Pancreas (tissue), 10 donors: ENCODE measurements at regions not wholly inside any gene's neighbourhood (a gene's known extent, or its start where the extent isn't known, plus 50 kb on each side); places are given as distances from the start of the nearest gene placed in this dataset.

Experiments
- ATAC-seq, 4 donors: fragments of 200-7000 bp; cut with Tn5 transposase; one replicate each; pipeline versions ENCODE4 v1.8.0 to v1.9.1; 2020; ENCODE audit warnings: mild to moderate bottlenecking in 4 of 4, moderate library complexity in 4 of 4
- DNase-seq, 6 donors: peaks; one replicate each; pipeline ENCODE4 v3.0.0-alpha.2; 2020
- FAIRE-seq: peaks from 2 replicates; lab custom pipeline; 2012; peaks lifted over from hg19 to GRCh38; lab: Jason Lieb, UNC
- H3K27ac ChIP-seq, 4 donors: fragments of 200-600 bp; sonication (generic); 1 replicate in 3 of 4; 2 replicates in 1 of 4; pipeline versions ENCODE4 v1.5.0 to v1.8.0; 2020
- H3K27me3 ChIP-seq, 4 donors: fragments of 200-600 bp; one replicate each; pipeline ENCODE4 v1.8.0; 2021
- H3K36me3 ChIP-seq, 3 donors: fragments of 200-600 bp; sonication (generic) in 1 of 3; one replicate each; pipeline versions ENCODE4 v1.5.0 to v1.8.0; 2020 to 2021
- H3K4me1 ChIP-seq, 3 donors: fragments of 200-600 bp; one replicate each; pipeline ENCODE4 v1.8.0; 2021
- H3K4me3 ChIP-seq, 4 donors: fragments of 200-600 bp; sonication (generic) in 2 of 4; one replicate each; pipeline versions ENCODE4 v1.5.0 to v1.8.0; 2020 to 2021
- H3K9me3 ChIP-seq, 4 donors: fragments of 200-600 bp; one replicate each; pipeline ENCODE4 v1.8.0; 2021
- WGBS, 2 donors: extraction: QIAGEN DNeasy Blood & Tissue Kit; methylation state at CpG; one replicate each; pipeline ENCODE4 v1.1.7; 2013; 5-methylcytosine and 5-hydroxymethylcytosine counted together
- intact Hi-C, 3 donors: fragments of 100-400 bp; cut with DNase I; formaldehyde crosslinking; loops; one replicate each; pipeline versions ENCODE4 v1.11.1 to v1.14.2; 2022
- TF ChIP-seq, protein P1 (sequence below), 4 donors: fragments of 200-600 bp; sonication (generic) in 3 of 4; IDR thresholded peaks; one replicate each; pipeline versions ENCODE4 v1.5.0 to v1.8.0; 2021; ENCODE audit warnings: antibody characterized with exemption in 4 of 4
- donor health status: healthy with polysubstance abuse.
- donor health status: DM: no; HTN: no; CAD: no; lungs with moderate emphysema.
- donor health status: DM: no; HTN: no; CAD: no.
- donor health status: control.
- donor health status: control.
- donor health status: Bipolar disorder and iron deficiency.
- donor health status: DM: yes; HTN: yes; CAD: no.
- donor health status: DM: no; HTN: no; CAD: no.
- donor health status: DM: no; HTN: no; CAD: no.
- donor health status: DM: yes; HTN: yes; CAD: no.

DNA sequence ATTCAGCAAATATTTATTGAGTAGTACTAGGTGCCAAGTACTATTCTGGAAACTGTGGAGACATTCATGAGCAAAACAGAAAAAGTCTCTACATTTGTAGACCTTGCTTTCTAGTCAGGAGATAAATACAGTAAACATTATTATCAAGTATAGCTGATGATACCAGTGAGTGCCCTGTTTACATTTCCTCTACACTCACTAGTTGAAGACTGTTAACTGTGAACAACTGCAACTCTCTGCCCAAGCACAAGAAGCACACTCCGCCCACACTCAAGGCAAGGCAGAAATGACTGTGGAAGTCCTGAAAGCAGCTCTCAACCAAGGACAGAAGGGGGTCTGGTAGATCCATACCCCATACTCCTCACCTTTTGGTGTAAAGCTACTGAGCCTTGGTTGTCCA is 837.0 kb downstream of the DIAPH3 start:
- 41 to 44% methylated on average over 1 of the region's 1 CpG for WGBS, 2 donors
- peak overlapping the region in 2 of 4 donors; percentile 53 to 71 for H3K27ac ChIP-seq
- no peaks in the 10 kb centered on the region for H3K36me3 ChIP-seq
- ATAC-seq (peak; percentile 91 to 97 (median 95)), FAIRE-seq (no peak), DNase-seq (peak in 1 of 6 donors; percentile 65)
- TF ChIP-seq, protein P1, sequence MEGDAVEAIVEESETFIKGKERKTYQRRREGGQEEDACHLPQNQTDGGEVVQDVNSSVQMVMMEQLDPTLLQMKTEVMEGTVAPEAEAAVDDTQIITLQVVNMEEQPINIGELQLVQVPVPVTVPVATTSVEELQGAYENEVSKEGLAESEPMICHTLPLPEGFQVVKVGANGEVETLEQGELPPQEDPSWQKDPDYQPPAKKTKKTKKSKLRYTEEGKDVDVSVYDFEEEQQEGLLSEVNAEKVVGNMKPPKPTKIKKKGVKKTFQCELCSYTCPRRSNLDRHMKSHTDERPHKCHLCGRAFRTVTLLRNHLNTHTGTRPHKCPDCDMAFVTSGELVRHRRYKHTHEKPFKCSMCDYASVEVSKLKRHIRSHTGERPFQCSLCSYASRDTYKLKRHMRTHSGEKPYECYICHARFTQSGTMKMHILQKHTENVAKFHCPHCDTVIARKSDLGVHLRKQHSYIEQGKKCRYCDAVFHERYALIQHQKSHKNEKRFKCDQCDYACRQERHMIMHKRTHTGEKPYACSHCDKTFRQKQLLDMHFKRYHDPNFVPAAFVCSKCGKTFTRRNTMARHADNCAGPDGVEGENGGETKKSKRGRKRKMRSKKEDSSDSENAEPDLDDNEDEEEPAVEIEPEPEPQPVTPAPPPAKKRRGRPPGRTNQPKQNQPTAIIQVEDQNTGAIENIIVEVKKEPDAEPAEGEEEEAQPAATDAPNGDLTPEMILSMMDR (IDR thresholded peaks at IDR 0.05): no peak
- H3K27me3 ChIP-seq: no peaks in the 10 kb centered on the region
- no peak overlapping the region for H3K4me3 ChIP-seq
- peaks cover 6 to 9% (median 9%) of the 10 kb centered on the region in 3 donors for H3K4me1 ChIP-seq
- intact Hi-C loops: no loop called here
- no peaks in the 10 kb centered on the region for H3K9me3 ChIP-seq

DNA sequence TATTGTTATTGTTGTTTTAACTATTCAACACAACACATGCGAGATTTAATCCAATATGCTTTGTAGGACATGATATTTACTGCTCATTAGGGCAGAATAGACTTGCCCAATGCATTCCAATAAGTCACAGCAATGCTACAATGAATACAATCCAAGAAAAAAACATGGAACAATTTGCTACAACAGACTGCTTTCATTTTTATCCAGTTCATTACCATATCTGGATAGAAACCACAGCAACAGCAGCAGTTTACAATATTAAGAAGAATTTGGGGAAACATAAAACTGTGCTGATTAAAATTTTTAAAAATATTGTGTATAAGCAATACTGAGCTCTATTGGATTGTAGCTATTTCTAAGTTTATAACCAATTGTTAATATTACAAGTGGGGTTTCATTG is 833.0 kb downstream of the DIAPH3 start:
- FAIRE-seq (no peak), ATAC-seq (no peak), DNase-seq (no peak)
- TF ChIP-seq, protein P1 (IDR thresholded peaks at IDR 0.05): no peak
- Histone ChIP-seq H3K4me3 (no peak overlapping the region), H3K27me3 (no peaks in the 10 kb centered on the region), H3K36me3 (no peaks in the 10 kb centered on the region), H3K27ac (no peak overlapping the region), H3K9me3 (no peaks in the 10 kb centered on the region), H3K4me1 (peaks cover 15 to 20% (median 16%) of the 10 kb centered on the region in 3 donors)
- WGBS, 2 donors: 89 to 98% methylated on average over 1 of the region's 1 CpG
- intact Hi-C loops: no loop called here

DNA sequence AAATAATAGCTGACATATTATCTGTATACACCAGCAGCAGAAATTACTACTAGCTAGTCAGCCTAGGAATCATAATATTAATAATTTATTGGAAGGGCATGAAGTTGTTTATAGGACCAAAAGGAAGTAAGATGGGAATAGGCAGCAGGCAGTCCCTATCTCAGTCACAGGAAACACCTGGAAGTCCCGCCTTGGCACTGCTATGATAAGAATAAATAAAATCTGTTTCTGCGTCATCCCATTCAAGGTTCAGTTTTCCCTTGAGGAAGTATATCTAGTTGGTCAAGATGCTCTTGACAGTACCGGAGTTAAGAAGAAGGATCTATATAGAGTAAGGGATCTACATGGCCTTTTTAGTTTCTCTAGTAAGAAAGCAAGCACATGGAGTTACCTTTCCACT is 830.8 kb downstream of the DIAPH3 start:
- DNase-seq (no peak), ATAC-seq (peak; percentile 59 to 73 (median 66)), FAIRE-seq (no peak)
- Histone ChIP-seq H3K36me3 (no peaks in the 10 kb centered on the region), H3K9me3 (no peaks in the 10 kb centered on the region), H3K4me1 (peaks cover 7 to 20% (median 13%) of the 10 kb centered on the region in 3 donors), H3K27ac (no peak overlapping the region), H3K27me3 (no peaks in the 10 kb centered on the region), H3K4me3 (no peak overlapping the region)
- intact Hi-C loops: no loop called here
- WGBS, 2 donors: 46 to 53% methylated on average over 3 of the region's 3 CpGs
- TF ChIP-seq, protein P1 (IDR thresholded peaks at IDR 0.05): no peak

DNA sequence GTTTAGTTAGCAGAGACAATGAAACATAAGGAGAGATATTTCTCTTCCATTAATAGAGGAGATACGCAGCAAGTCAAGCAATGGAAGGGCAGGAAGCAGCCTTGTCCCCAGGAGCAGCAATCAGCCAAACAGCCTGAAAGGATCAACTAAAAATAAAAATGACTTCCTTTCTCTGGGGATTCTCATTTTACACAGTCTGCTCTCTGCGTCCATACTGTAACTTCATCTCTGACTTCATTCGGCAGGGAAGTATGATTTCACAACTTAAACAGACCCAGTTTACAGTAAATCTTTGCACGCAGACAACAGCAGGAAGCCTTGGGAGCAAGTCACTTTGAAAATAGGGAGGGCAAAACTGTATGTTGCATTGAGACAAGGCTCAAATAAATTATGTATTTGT is 826.7 kb downstream of the DIAPH3 start:
- 26 to 30% methylated on average over 4 of the region's 4 CpGs for WGBS, 2 donors
- Histone ChIP-seq H3K4me3 (peak overlapping the region in 2 of 4 donors; percentile 13 to 22), H3K27me3 (no peaks in the 10 kb centered on the region), H3K4me1 (peaks cover 7 to 38% (median 15%) of the 10 kb centered on the region in 3 donors), H3K36me3 (no peaks in the 10 kb centered on the region), H3K27ac (peak overlapping the region; percentile 5 to 79 (median 32)), H3K9me3 (no peaks in the 10 kb centered on the region)
- FAIRE-seq: no peak
- no peak for DNase-seq
- TF ChIP-seq, protein P1 (IDR thresholded peaks at IDR 0.05): no peak
- intact Hi-C loops: no loop called here
- peak; percentile 45 to 60 (median 54) for ATAC-seq

DNA sequence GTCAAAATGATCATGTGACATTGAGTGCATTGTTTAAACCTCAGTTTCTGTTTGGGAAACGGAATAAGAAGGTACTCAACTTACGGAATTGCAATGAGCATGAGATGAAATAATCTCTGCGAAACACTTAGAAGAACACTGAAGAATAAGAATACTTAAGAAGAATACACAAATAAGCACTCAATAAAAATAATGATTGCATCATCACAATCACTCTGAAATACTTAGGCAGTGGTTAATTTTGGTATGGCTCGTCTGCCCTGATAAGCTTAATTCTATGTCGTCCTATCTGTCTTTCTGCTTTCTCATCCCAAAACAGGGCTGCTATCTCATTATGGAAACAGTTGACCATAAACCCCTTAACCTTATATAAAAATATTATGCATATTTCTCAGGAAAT is 823.6 kb downstream of the DIAPH3 start:
- Histone ChIP-seq H3K27me3 (no peaks in the 10 kb centered on the region), H3K4me3 (no peak overlapping the region), H3K36me3 (no peaks in the 10 kb centered on the region), H3K27ac (no peak overlapping the region), H3K9me3 (no peaks in the 10 kb centered on the region), H3K4me1 (peaks cover 7 to 44% (median 14%) of the 10 kb centered on the region in 3 donors)
- FAIRE-seq: no peak
- intact Hi-C loops: no loop called here
- DNase-seq: no peak
- 69 to 75% methylated on average over 5 of the region's 5 CpGs for WGBS, 2 donors
- TF ChIP-seq, protein P1 (IDR thresholded peaks at IDR 0.05): no peak
- no peak for ATAC-seq
